Adrenal gland (tissue), 5 donors: ENCODE measurements at regions not wholly inside any gene's neighbourhood (a gene's known extent, or its start where the extent isn't known, plus 50 kb on each side); places are given as distances from the start of the nearest gene placed in this dataset.

Experiments
- CTCF ChIP-seq, 6 experiments: fragments of 450-650 bp in 4 of 6; fragments of 200-600 bp in 2 of 6; sonication (generic) in 1 of 6; IDR thresholded peaks; 1 replicate in 5 of 6; 2 replicates in 1 of 6; pipeline versions ENCODE4 v1.5.1 to v1.8.0; 2016 to 2021; ENCODE audit warnings: antibody characterized with exemption in 6 of 6, mild to moderate bottlenecking in 2 of 6, moderate library complexity in 1 of 6
- POLR2A ChIP-seq, 2 donors: fragments of 450-650 bp; IDR thresholded peaks; one replicate each; pipeline ENCODE4 v1.6.1; 2017; ENCODE audit warnings: antibody characterized with exemption in 2 of 2, mild to moderate bottlenecking in 2 of 2, moderate library complexity in 1 of 2
- donor health status: DM: no; HTN: no; CAD: no.

- no peak for TF ChIP-seq POLR2A (IDR thresholded peaks at IDR 0.05)
- no peak for TF ChIP-seq CTCF (IDR thresholded peaks at IDR 0.05)
Measured at GRCh38 chr18:39555496-39555895, 1989.9 kb upstream of the CELF4 start.
